SK-N-SH (cell line): ENCODE measurements at regions not wholly inside any gene's neighbourhood (a gene's known extent, or its start where the extent isn't known, plus 50 kb on each side); places are given as distances from the start of the nearest gene placed in this dataset.

Source experiments
- CTCF ChIA-PET: fragments of 300-600, 350-600 bp; formaldehyde crosslinking; extraction: SDS; loops from one replicate; lab custom pipeline; 2021; lab: Yijun Ruan, JAX
- POLR2A ChIA-PET: fragments of 350-600 bp; sonication (Branson Sonifier 250); formaldehyde crosslinking; extraction: SDS; loops from one replicate; lab custom pipeline; 2020; ENCODE audit warnings: antibody characterized with exemption, inconsistent platforms; lab: Yijun Ruan, JAX
- DNase-seq: peaks from one replicate; pipeline ENCODE4 v3.0.0; 2012
- H2AFZ ChIP-seq: fragments of 200-600 bp; sonication (generic); 2 replicates; pipeline ENCODE4 v1.8.1; 2016; ENCODE audit warnings: antibody characterized with exemption, mild to moderate bottlenecking, low read depth
- H3F3A ChIP-seq: fragments of 200-600 bp; sonication (generic); replicated peaks from 2 replicates; pipeline ENCODE3; 2016; ENCODE audit warnings: antibody characterized with exemption, mild to moderate bottlenecking; ENCODE audit not compliant: insufficient read depth
- H3K27ac ChIP-seq, 2 experiments: fragments of 200-500 bp in 1 of 2; fragments of 200-600 bp in 1 of 2; sonication (Bioruptor generic) in 1 of 2; sonication (generic), shearing (Covaris generic) in 1 of 2; 2 replicates each; pipeline versions ENCODE4 v1.5.1 to v1.6.1; 2014 to 2016; ENCODE audit warnings: low read depth in 2 of 2, inconsistent platforms in 1 of 2, low read length in 1 of 2, mild to moderate bottlenecking in 1 of 2, mixed read lengths in 1 of 2
- H3K27me3 ChIP-seq: fragments of 200-600 bp; sonication (generic), shearing (Covaris generic); 2 replicates; pipeline ENCODE4 v1.6.1; 2016; ENCODE audit warnings: mixed run types; ENCODE audit not compliant: insufficient read depth
- H3K36me3 ChIP-seq, 2 experiments: fragments of 200-500 bp in 1 of 2; fragments of 200-600 bp in 1 of 2; sonication (Bioruptor generic) in 1 of 2; sonication (generic) in 1 of 2; replicated peaks in 1 of 2; 2 replicates each; pipeline versions ENCODE3 to v1.5.1; 2014 to 2016; ENCODE audit warnings: low read length in 1 of 2, mild to moderate bottlenecking in 1 of 2; ENCODE audit not compliant: insufficient read depth in 2 of 2, control insufficient read depth in 1 of 2
- H3K4me1 ChIP-seq, 2 experiments: fragments of 200-500 bp in 1 of 2; fragments of 200-600 bp in 1 of 2; sonication (Bioruptor generic) in 1 of 2; sonication (generic), shearing (Covaris generic) in 1 of 2; 2 replicates each; pipeline versions ENCODE4 v1.5.1 to v1.6.1; 2014 to 2016; ENCODE audit warnings: low read depth in 1 of 2, low read length in 1 of 2, mixed run types in 1 of 2; ENCODE audit not compliant: insufficient read depth in 2 of 2, control insufficient read depth in 1 of 2
- H3K4me2 ChIP-seq: fragments of 200-600 bp; sonication (generic), shearing (Covaris generic); 2 replicates; pipeline ENCODE4 v1.6.1; 2017; ENCODE audit warnings: mixed run types
- H3K4me3 ChIP-seq, 2 experiments: fragments of 200-500 bp in 1 of 2; fragments of 200-600 bp in 1 of 2; sonication (Bioruptor generic) in 1 of 2; sonication (generic), shearing (Covaris generic) in 1 of 2; 2 replicates each; pipeline versions ENCODE4 v1.5.1 to v1.8.1; 2014 to 2016; ENCODE audit warnings: low read depth in 2 of 2, inconsistent platforms in 1 of 2, low read length in 1 of 2, mild to moderate bottlenecking in 1 of 2, mixed read lengths in 1 of 2, moderate library complexity in 1 of 2
- H3K79me2 ChIP-seq: fragments of 200-600 bp; sonication (generic); 2 replicates; pipeline ENCODE4 v1.8.1; 2017; ENCODE audit warnings: mild to moderate bottlenecking; ENCODE audit not compliant: insufficient read depth
- H3K9ac ChIP-seq: fragments of 200-600 bp; sonication (generic); 2 replicates; pipeline ENCODE4 v1.6.1; 2017; ENCODE audit warnings: mixed run types
- H3K9me2 ChIP-seq: fragments of 200-600 bp; sonication (generic); 2 replicates; pipeline ENCODE4 v1.6.1; 2017; ENCODE audit warnings: mixed run types
- H3K9me3 ChIP-seq: fragments of 200-600 bp; sonication (generic); 2 replicates; pipeline ENCODE4 v1.6.1; 2017; ENCODE audit warnings: mixed run types, mild to moderate bottlenecking, moderate library complexity
- H4K20me1 ChIP-seq: fragments of 200-600 bp; sonication (generic); 2 replicates; pipeline ENCODE4 v1.6.1; 2017; ENCODE audit warnings: mild to moderate bottlenecking, mixed run types; ENCODE audit not compliant: insufficient read depth
- CHD2 ChIP-seq: fragments of 150-350 bp; IDR thresholded peaks from 2 replicates; pipeline ENCODE4 v1.6.1; 2018; ENCODE audit warnings: low read length; ENCODE audit not compliant: partially characterized antibody
- CTCF ChIP-seq: fragments of 200-600 bp; sonication (generic); IDR thresholded peaks from 2 replicates; pipeline ENCODE4 v1.6.1; 2017; ENCODE audit warnings: antibody characterized with exemption, mild to moderate bottlenecking, moderate library complexity
- ELF1 ChIP-seq: IDR thresholded peaks from 2 replicates; pipeline ENCODE4 v1.4.0; 2012
- EP300 ChIP-seq, 2 experiments: IDR thresholded peaks; 2 replicates each; pipeline versions ENCODE4 v1.4.0 to v1.6.1; 2012; ENCODE audit warnings: borderline replicate concordance in 1 of 2, low read depth in 1 of 2, low read length in 1 of 2
- EZH2phosphoT487 ChIP-seq: fragments of 200-600 bp; sonication (generic); IDR thresholded peaks from 2 replicates; pipeline ENCODE4 v1.6.1; 2017; ENCODE audit warnings: low read depth, mixed run types, mild to moderate bottlenecking, antibody characterized with exemption, moderate library complexity, borderline replicate concordance
- FOSL2 ChIP-seq: IDR thresholded peaks from 2 replicates; pipeline ENCODE4 v1.4.0; 2012; ENCODE audit warnings: low read depth, mild to moderate bottlenecking, moderate library complexity, borderline replicate concordance
- FOXJ3 ChIP-seq: sonication (generic); formaldehyde crosslinking; IDR thresholded peaks from 2 replicates; pipeline ENCODE4 v1.5.1; 2020; ENCODE audit warnings: mild to moderate bottlenecking, missing genetic modification reagents
- FOXM1 ChIP-seq: IDR thresholded peaks from 2 replicates; pipeline ENCODE4 v1.4.0; 2012; ENCODE audit warnings: low read depth, mild to moderate bottlenecking
- MEF2A ChIP-seq: IDR thresholded peaks from 2 replicates; pipeline ENCODE4 v1.4.0; 2012; ENCODE audit warnings: low read depth, borderline replicate concordance
- NFIC ChIP-seq: IDR thresholded peaks from 2 replicates; pipeline ENCODE4 v1.4.0; 2012; ENCODE audit warnings: borderline replicate concordance
- PBX3 ChIP-seq: IDR thresholded peaks from 2 replicates; pipeline ENCODE4; 2012
- RAD21 ChIP-seq: IDR thresholded peaks from 2 replicates; pipeline ENCODE4 v1.6.1; 2012; ENCODE audit warnings: mild to moderate bottlenecking, low read length
- RCOR1 ChIP-seq: fragments of 150-350 bp; IDR thresholded peaks from 2 replicates; pipeline ENCODE4 v1.6.1; 2017; ENCODE audit warnings: antibody characterized with exemption, low read length
- REST ChIP-seq: IDR thresholded peaks from 2 replicates; pipeline ENCODE4 v1.6.1; 2012; ENCODE audit warnings: mild to moderate bottlenecking, low read depth, low read length, moderate library complexity
- SIN3A ChIP-seq: IDR thresholded peaks from 2 replicates; pipeline ENCODE4 v1.6.1; 2012; ENCODE audit warnings: low read depth, mild to moderate bottlenecking, low read length, moderate library complexity, borderline replicate concordance
- TCF12 ChIP-seq: IDR thresholded peaks from 2 replicates; pipeline ENCODE4 v1.4.0; 2012
- TEAD4 ChIP-seq: IDR thresholded peaks from 2 replicates; pipeline ENCODE4 v1.4.0; 2012; ENCODE audit warnings: mild to moderate bottlenecking, borderline replicate concordance; ENCODE audit not compliant: insufficient read depth
- USF1 ChIP-seq: IDR thresholded peaks from 2 replicates; pipeline ENCODE4 v1.4.0; 2012; ENCODE audit warnings: low read depth, borderline replicate concordance
- USF2 ChIP-seq: fragments of 150-350 bp; IDR thresholded peaks from 2 replicates; pipeline ENCODE4 v1.6.1; 2017; ENCODE audit warnings: antibody characterized with exemption, low read length, low read depth, borderline replicate concordance
- YY1 ChIP-seq: IDR thresholded peaks from 2 replicates; pipeline ENCODE4 v1.4.0; 2012; ENCODE audit warnings: low read depth, mild to moderate bottlenecking
- ZBTB33 ChIP-seq: IDR thresholded peaks from 2 replicates; pipeline ENCODE4 v1.4.0; 2012; ENCODE audit warnings: low read depth, borderline replicate concordance
- WGBS: methylation state at CpG from one replicate; pipeline ENCODE4 v1.1.6; 2017; ENCODE audit warnings: low lambda C conversion rate; 5-methylcytosine and 5-hydroxymethylcytosine counted together
- TF ChIP-seq, protein P1 (sequence below): IDR thresholded peaks from 2 replicates; pipeline ENCODE4 v1.4.0; 2012; ENCODE audit warnings: low read depth

GRCh38 chr5:167918813-167919483 is 372.5 kb upstream of the WWC1 start:
- H3K9me2 ChIP-seq: no peaks in the 10 kb centered on the region
- no peak overlapping the region for H3K4me3 ChIP-seq
- no peaks in the 10 kb centered on the region for H4K20me1 ChIP-seq
- no peaks in the 10 kb centered on the region for H3F3A ChIP-seq
- ChIA-PET CTCF (interaction anchor here (0.8 to 1.4 kb wide), 7 partner anchors 9 to 810 kb away, joined by 3 to 5 read pairs (median 3); no protein-coding TSS in a partner anchor), POLR2A (interaction anchor here (0.8 kb wide), 1 partner anchor 254 kb away, joined by 3 read pairs; no protein-coding TSS in a partner anchor)
- H3K4me1 ChIP-seq: peaks cover 0 to 11% of the 10 kb centered on the region in 2 experiments; a peak in 3 of 4 replicates
- no peak overlapping the region for H2AFZ ChIP-seq
- peak; percentile 56 for DNase-seq
- no peak overlapping the region for H3K4me2 ChIP-seq
- peak overlapping the region in 1 of 2 experiments; percentile 58; a peak in 2 of 4 replicates for H3K27ac ChIP-seq
- H3K36me3 ChIP-seq: no peaks in the 10 kb centered on the region
- no peaks in the 10 kb centered on the region for H3K27me3 ChIP-seq
- WGBS: 15% methylated on average over 11 of the region's 11 CpGs
- H3K9me3 ChIP-seq: no peaks in the 10 kb centered on the region
- H3K79me2 ChIP-seq: no peaks in the 10 kb centered on the region
- no peak overlapping the region for H3K9ac ChIP-seq
- TF ChIP-seq EP300 (IDR thresholded peaks at IDR 0.05; ENCODE audit: borderline replicate concordance in 1 of 2, low read depth in 1 of 2, low read length in 1 of 2): peak in 1 of 2 experiments; percentile 83; a peak in 2 of 4 replicates
- peak; percentile 69 for TF ChIP-seq RCOR1
- TF ChIP-seq REST: no peak
- TF ChIP-seq ELF1: no peak
- TF ChIP-seq FOXM1: no peak
- no peak for TF ChIP-seq TEAD4
- TF ChIP-seq RAD21: 0 out of 2 replicates have a peak, but pooled peaks have one; percentile 2
- TF ChIP-seq PBX3: no peak
- no peak for TF ChIP-seq YY1
- no peak for TF ChIP-seq CHD2
- no peak for TF ChIP-seq SIN3A
- TF ChIP-seq FOSL2: no peak
- no peak for TF ChIP-seq USF1
- no peak for TF ChIP-seq EZH2phosphoT487
- no peak for TF ChIP-seq USF2
- peak; percentile 33; the same call in 1 of the 2 replicates for TF ChIP-seq FOXJ3 (CRISPR knock-in tag)
- no peak for TF ChIP-seq ZBTB33
- TF ChIP-seq, protein P1, sequence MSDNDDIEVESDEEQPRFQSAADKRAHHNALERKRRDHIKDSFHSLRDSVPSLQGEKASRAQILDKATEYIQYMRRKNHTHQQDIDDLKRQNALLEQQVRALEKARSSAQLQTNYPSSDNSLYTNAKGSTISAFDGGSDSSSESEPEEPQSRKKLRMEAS: no peak
- TF ChIP-seq TCF12: no peak
- TF ChIP-seq MEF2A: no peak
- TF ChIP-seq NFIC: no peak
- no peak for TF ChIP-seq CTCF
